ENCODE measurements at regions not wholly inside any gene's neighbourhood (a gene's known extent, or its start where the extent isn't known, plus 50 kb on each side); places are given as distances from the start of the nearest gene placed in this dataset.
"Not testable (repeated sequence)": the region's sequence is repeated elsewhere in the genome, so short reads cannot be mapped to it uniquely, and the experiment has no call there.

DNA sequence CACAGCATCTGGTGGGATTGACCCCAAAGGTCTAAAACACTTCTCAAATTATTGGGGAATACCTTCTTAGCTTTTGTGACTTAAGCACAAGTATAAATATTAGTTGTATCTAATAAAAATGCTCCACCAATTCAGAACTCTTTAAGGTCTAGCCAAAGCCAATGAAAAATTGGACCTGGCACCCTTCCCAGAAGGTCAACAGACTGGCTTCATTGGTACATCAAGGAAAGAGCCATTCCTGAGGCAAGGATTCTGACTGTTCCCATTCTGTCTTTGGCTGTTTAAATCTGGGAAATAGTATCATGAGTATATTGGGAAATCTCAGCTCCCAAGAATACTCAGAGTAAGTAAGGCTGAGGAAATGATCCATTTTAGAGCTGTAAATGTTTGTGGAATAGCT lies 153.0 kb upstream of the TRPC5 start:
- no peak overlapping the region for H3K4ac ChIP-seq (ENCODE audit: low read depth in 1 of 2, low read length in 2 of 2)
- no peak overlapping the region for H2BK5ac ChIP-seq (ENCODE audit: low read depth, low read length, poor library complexity, severe bottlenecking)
- no peak overlapping the region for H3K18ac ChIP-seq (ENCODE audit: low read depth in 1 of 2, low read length in 2 of 2)
- no peak overlapping the region for H3K23ac ChIP-seq (ENCODE audit: low read length in 2 of 2)
- H3K27ac ChIP-seq (ENCODE audit: low read length, poor library complexity, severe bottlenecking): no peak overlapping the region
- H2BK15ac ChIP-seq (ENCODE audit: low read depth, poor library complexity, severe bottlenecking): no peak overlapping the region
- H3K4me1 ChIP-seq (ENCODE audit: control insufficient read depth, insufficient read depth, low read depth, low read length): no peaks in the 10 kb centered on the region
- no peak overlapping the region for H2BK12ac ChIP-seq (ENCODE audit: low read length in 2 of 2)
- no peak overlapping the region for H3K4me3 ChIP-seq (ENCODE audit: insufficient read depth in 1 of 2, low read depth in 1 of 2, low read length in 2 of 2)
- no peak overlapping the region for H2AK5ac ChIP-seq (ENCODE audit: low read length, severe bottlenecking)
- no peaks in the 10 kb centered on the region for H3K36me3 ChIP-seq (ENCODE audit: control insufficient read depth in 1 of 2, insufficient read depth in 2 of 2, low read depth in 1 of 2, low read length in 2 of 2)
- no peak overlapping the region for H3K14ac ChIP-seq (ENCODE audit: low read length in 2 of 2)
- no peaks in the 10 kb centered on the region for H3K79me1 ChIP-seq (replicated peaks; ENCODE audit: low read length, poor library complexity, severe bottlenecking)
- DNase-seq: no peak
- H2BK120ac ChIP-seq (ENCODE audit: low read depth, low read length): no peak overlapping the region
- no peak overlapping the region for H4K8ac ChIP-seq (ENCODE audit: low read length)
- H4K91ac ChIP-seq (ENCODE audit: low read length): no peak overlapping the region
- H3K4me2 ChIP-seq (ENCODE audit: low read length, poor library complexity, severe bottlenecking): no peak overlapping the region
- no peaks in the 10 kb centered on the region for H3K9me3 ChIP-seq (ENCODE audit: control insufficient read depth, low read length)
- peaks cover 0 to 6% of the 10 kb centered on the region in 2 experiments for H3K27me3 ChIP-seq (ENCODE audit: control insufficient read depth in 1 of 2, insufficient read depth in 1 of 2, low read length in 2 of 2)
- no peak overlapping the region for H2AFZ ChIP-seq (ENCODE audit: low read depth, low read length)
- H3K9ac ChIP-seq (ENCODE audit: low read length): no peak overlapping the region

DNA sequence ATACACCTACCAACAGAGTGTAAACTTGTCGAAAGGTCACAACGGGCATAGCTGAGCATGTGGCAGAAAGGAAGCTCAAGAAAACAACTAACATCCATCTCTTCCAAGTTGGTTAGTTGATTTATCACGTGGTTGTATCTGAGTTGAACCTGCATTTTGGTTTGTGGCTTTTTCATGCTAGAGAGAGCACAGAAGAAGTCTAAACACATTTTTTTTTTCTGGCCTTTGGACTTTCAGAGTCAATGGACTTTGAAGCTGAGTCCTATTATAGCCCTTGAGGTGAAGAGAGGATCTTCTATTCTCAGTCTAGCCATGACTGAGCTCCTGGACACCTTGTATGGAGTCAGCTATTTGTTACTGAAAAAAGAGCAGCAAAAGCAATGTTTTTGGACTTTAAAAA lies 150.6 kb upstream of the TRPC5 start:
- Histone ChIP-seq H3K18ac (ENCODE audit: low read depth in 1 of 2, low read length in 2 of 2) (no peak overlapping the region), H3K14ac (ENCODE audit: low read length in 2 of 2) (no peak overlapping the region), H2BK5ac (ENCODE audit: low read depth, low read length, poor library complexity, severe bottlenecking) (no peak overlapping the region), H2BK12ac (ENCODE audit: low read length in 2 of 2) (no peak overlapping the region), H4K8ac (ENCODE audit: low read length) (no peak overlapping the region), H3K27ac (ENCODE audit: low read length, poor library complexity, severe bottlenecking) (no peak overlapping the region), H3K4me1 (ENCODE audit: control insufficient read depth, insufficient read depth, low read depth, low read length) (no peaks in the 10 kb centered on the region), H3K4me3 (ENCODE audit: insufficient read depth in 1 of 2, low read depth in 1 of 2, low read length in 2 of 2) (no peak overlapping the region), H3K36me3 (ENCODE audit: control insufficient read depth in 1 of 2, insufficient read depth in 2 of 2, low read depth in 1 of 2, low read length in 2 of 2) (no peaks in the 10 kb centered on the region), H3K23ac (ENCODE audit: low read length in 2 of 2) (no peak overlapping the region), H3K9me3 (ENCODE audit: control insufficient read depth, low read length) (no peaks in the 10 kb centered on the region), H3K4ac (ENCODE audit: low read depth in 1 of 2, low read length in 2 of 2) (no peak overlapping the region), H2AK5ac (ENCODE audit: low read length, severe bottlenecking) (no peak overlapping the region), H2AFZ (ENCODE audit: low read depth, low read length) (no peak overlapping the region), H3K9ac (ENCODE audit: low read length) (no peak overlapping the region), H3K27me3 (ENCODE audit: control insufficient read depth in 1 of 2, insufficient read depth in 1 of 2, low read length in 2 of 2) (peaks cover 0 to 6% of the 10 kb centered on the region in 2 experiments), H2BK120ac (ENCODE audit: low read depth, low read length) (no peak overlapping the region), H3K4me2 (ENCODE audit: low read length, poor library complexity, severe bottlenecking) (no peak overlapping the region), H3K79me1 (replicated peaks; ENCODE audit: low read length, poor library complexity, severe bottlenecking) (no peaks in the 10 kb centered on the region), H2BK15ac (ENCODE audit: low read depth, poor library complexity, severe bottlenecking) (no peak overlapping the region), H4K91ac (ENCODE audit: low read length) (no peak overlapping the region)
- DNase-seq: no peak
- WGBS: no CpG with 5 or more reads among the region's 3 CpGs

DNA sequence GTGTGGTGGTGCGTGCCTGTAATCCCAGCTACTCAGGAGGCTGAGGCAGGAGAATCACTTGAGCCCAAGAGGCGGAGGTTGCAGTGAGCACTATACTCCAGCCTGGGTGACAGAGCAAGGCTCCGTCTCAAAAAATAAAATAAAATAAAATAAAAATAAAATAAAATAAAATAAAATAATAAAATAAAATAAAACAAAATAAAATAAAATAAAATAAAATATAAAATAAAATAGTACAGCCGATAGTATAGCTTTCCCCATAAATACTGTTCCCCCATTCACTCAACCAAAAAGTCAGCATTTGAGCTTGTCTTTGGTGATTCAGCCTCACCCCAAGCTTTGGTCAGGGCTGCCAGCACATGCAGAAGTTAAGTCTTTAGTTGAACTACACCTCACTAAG lies 144.2 kb upstream of the TRPC5 start:
- H3K18ac ChIP-seq (ENCODE audit: low read depth in 1 of 2, low read length in 2 of 2); H3K27ac ChIP-seq (ENCODE audit: low read length, poor library complexity, severe bottlenecking); H3K9me3 ChIP-seq (ENCODE audit: control insufficient read depth, low read length); H3K9ac ChIP-seq (ENCODE audit: low read length); H4K91ac ChIP-seq (ENCODE audit: low read length); H3K4me3 ChIP-seq (ENCODE audit: insufficient read depth in 1 of 2, low read depth in 1 of 2, low read length in 2 of 2); H2BK15ac ChIP-seq (ENCODE audit: low read depth, poor library complexity, severe bottlenecking); H3K4ac ChIP-seq (ENCODE audit: low read depth in 1 of 2, low read length in 2 of 2); H2BK12ac ChIP-seq (ENCODE audit: low read length in 2 of 2); H3K14ac ChIP-seq (ENCODE audit: low read length in 2 of 2); DNase-seq; H2AFZ ChIP-seq (ENCODE audit: low read depth, low read length); H3K4me1 ChIP-seq (ENCODE audit: control insufficient read depth, insufficient read depth, low read depth, low read length); H2BK5ac ChIP-seq (ENCODE audit: low read depth, low read length, poor library complexity, severe bottlenecking); H3K4me2 ChIP-seq (ENCODE audit: low read length, poor library complexity, severe bottlenecking); H4K8ac ChIP-seq (ENCODE audit: low read length); H3K36me3 ChIP-seq (ENCODE audit: control insufficient read depth in 1 of 2, insufficient read depth in 2 of 2, low read depth in 1 of 2, low read length in 2 of 2); H2AK5ac ChIP-seq (ENCODE audit: low read length, severe bottlenecking); H3K23ac ChIP-seq (ENCODE audit: low read length in 2 of 2); H3K79me1 ChIP-seq (replicated peaks; ENCODE audit: low read length, poor library complexity, severe bottlenecking); H2BK120ac ChIP-seq (ENCODE audit: low read depth, low read length): not testable (repeated sequence)
- peaks cover 0 to 15% of the 10 kb centered on the region in 2 experiments for H3K27me3 ChIP-seq (ENCODE audit: control insufficient read depth in 1 of 2, insufficient read depth in 1 of 2, low read length in 2 of 2)
- WGBS: 82% methylated on average over 2 of the region's 4 CpGs

DNA sequence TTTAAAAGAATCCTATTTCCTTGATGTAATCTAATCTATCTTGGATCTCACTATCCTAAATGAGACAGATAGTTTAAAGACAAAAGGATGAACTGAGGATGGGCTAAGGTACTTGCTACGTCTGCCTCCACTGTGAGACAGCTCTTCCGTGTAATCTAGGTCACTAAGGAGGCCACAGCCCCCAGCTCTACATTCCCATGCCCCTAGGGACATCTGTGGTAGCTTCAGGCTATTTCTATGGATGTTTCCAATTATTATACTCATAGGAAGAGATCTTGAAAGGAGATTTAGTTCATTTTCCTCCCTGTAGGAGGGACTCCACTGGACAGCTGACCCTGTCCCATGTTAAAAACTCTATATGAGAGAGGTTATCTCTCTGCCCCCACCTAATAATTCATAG lies 140.8 kb upstream of the TRPC5 start:
- Histone ChIP-seq H3K4me2 (ENCODE audit: low read length, poor library complexity, severe bottlenecking) (no peak overlapping the region), H2BK15ac (ENCODE audit: low read depth, poor library complexity, severe bottlenecking) (no peak overlapping the region), H3K4me1 (ENCODE audit: control insufficient read depth, insufficient read depth, low read depth, low read length) (no peaks in the 10 kb centered on the region), H3K27me3 (ENCODE audit: control insufficient read depth in 1 of 2, insufficient read depth in 1 of 2, low read length in 2 of 2) (peaks cover 0 to 22% of the 10 kb centered on the region in 2 experiments), H4K8ac (ENCODE audit: low read length) (no peak overlapping the region), H2AK5ac (ENCODE audit: low read length, severe bottlenecking) (no peak overlapping the region), H2AFZ (ENCODE audit: low read depth, low read length) (no peak overlapping the region), H3K36me3 (ENCODE audit: control insufficient read depth in 1 of 2, insufficient read depth in 2 of 2, low read depth in 1 of 2, low read length in 2 of 2) (no peaks in the 10 kb centered on the region), H2BK120ac (ENCODE audit: low read depth, low read length) (no peak overlapping the region), H3K79me1 (replicated peaks; ENCODE audit: low read length, poor library complexity, severe bottlenecking) (no peaks in the 10 kb centered on the region), H3K27ac (ENCODE audit: low read length, poor library complexity, severe bottlenecking) (no peak overlapping the region), H3K9ac (ENCODE audit: low read length) (no peak overlapping the region), H2BK12ac (ENCODE audit: low read length in 2 of 2) (no peak overlapping the region), H3K18ac (ENCODE audit: low read depth in 1 of 2, low read length in 2 of 2) (no peak overlapping the region), H3K4me3 (ENCODE audit: insufficient read depth in 1 of 2, low read depth in 1 of 2, low read length in 2 of 2) (no peak overlapping the region), H3K9me3 (ENCODE audit: control insufficient read depth, low read length) (no peaks in the 10 kb centered on the region), H3K4ac (ENCODE audit: low read depth in 1 of 2, low read length in 2 of 2) (no peak overlapping the region), H4K91ac (ENCODE audit: low read length) (no peak overlapping the region), H3K14ac (ENCODE audit: low read length in 2 of 2) (no peak overlapping the region), H2BK5ac (ENCODE audit: low read depth, low read length, poor library complexity, severe bottlenecking) (no peak overlapping the region), H3K23ac (ENCODE audit: low read length in 2 of 2) (no peak overlapping the region)
- WGBS: no CpG with 5 or more reads among the region's 2 CpGs
- no peak for DNase-seq
